Right lobe of liver (tissue), 4 donors: ENCODE measurements at regions not wholly inside any gene's neighbourhood (a gene's known extent, or its start where the extent isn't known, plus 50 kb on each side); places are given as distances from the start of the nearest gene placed in this dataset.

Experiments
- POLR2A ChIP-seq: fragments of 450-650 bp; IDR thresholded peaks from one replicate; pipeline ENCODE4 v1.6.1; 2017; ENCODE audit warnings: antibody characterized with exemption, mild to moderate bottlenecking
- TF ChIP-seq, protein P1 (sequence below), 4 donors: fragments of 200-600 bp in 3 of 4; fragments of 450-650 bp in 1 of 4; IDR thresholded peaks; one replicate each; pipeline versions ENCODE4 v1.5.1 to v1.8.0; 2016 to 2022; ENCODE audit warnings: antibody characterized with exemption in 4 of 4, mild to moderate bottlenecking in 2 of 4
- donor health status: DM: no; HTN: no; CAD: no.
- donor health status: DM: no; HTN: no; CAD: no.
- donor health status: DM: no; HTN: yes; CAD: no.

DNA sequence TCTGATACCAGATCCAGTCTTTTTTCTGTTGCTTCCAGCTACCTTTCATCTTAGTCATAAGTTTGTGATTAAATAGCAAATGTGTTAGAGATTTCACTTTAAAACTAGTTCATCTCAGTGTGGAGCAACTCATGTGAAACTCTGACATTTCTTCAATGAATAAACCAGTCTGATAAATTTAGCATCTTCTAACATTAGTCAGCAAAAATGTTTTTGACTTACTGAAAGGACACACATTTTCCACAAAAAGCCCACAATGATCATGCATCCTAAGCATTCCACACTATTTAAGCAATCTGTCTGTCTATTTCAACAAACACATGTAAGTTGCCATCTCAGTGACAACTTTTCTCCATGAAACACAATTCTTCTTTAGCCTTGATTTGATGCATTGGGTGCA is 222.2 kb upstream of the SLC35B3 start:
- TF ChIP-seq, protein P1, sequence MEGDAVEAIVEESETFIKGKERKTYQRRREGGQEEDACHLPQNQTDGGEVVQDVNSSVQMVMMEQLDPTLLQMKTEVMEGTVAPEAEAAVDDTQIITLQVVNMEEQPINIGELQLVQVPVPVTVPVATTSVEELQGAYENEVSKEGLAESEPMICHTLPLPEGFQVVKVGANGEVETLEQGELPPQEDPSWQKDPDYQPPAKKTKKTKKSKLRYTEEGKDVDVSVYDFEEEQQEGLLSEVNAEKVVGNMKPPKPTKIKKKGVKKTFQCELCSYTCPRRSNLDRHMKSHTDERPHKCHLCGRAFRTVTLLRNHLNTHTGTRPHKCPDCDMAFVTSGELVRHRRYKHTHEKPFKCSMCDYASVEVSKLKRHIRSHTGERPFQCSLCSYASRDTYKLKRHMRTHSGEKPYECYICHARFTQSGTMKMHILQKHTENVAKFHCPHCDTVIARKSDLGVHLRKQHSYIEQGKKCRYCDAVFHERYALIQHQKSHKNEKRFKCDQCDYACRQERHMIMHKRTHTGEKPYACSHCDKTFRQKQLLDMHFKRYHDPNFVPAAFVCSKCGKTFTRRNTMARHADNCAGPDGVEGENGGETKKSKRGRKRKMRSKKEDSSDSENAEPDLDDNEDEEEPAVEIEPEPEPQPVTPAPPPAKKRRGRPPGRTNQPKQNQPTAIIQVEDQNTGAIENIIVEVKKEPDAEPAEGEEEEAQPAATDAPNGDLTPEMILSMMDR (IDR thresholded peaks at IDR 0.05) = no peak
- TF ChIP-seq POLR2A = no peak
